ENCODE measurements at regions not wholly inside any gene's neighbourhood (a gene's known extent, or its start where the extent isn't known, plus 50 kb on each side); places are given as distances from the start of the nearest gene placed in this dataset.

GRCh38 chr2:186099826-186100225 lies 361.2 kb downstream of the FSIP2 start:
- no peak overlapping the region for H3K27ac ChIP-seq
- H3K4me1 ChIP-seq (replicated peaks): no peaks in the 10 kb centered on the region
- TF ChIP-seq CTCF (IDR thresholded peaks at IDR 0.05): no peak
- TF ChIP-seq POLR2A (IDR thresholded peaks at IDR 0.05): no peak
- TF ChIP-seq POLR2AphosphoS5 (IDR thresholded peaks at IDR 0.05): no peak
- intact Hi-C loops (cut with DNase I): no loop called here
- no peaks in the 10 kb centered on the region for H3K9me3 ChIP-seq
- H3K27me3 ChIP-seq (replicated peaks; ENCODE audit: insufficient read depth): no peaks in the 10 kb centered on the region
- DNase-seq (ENCODE audit: low spot score): no peak
- no peaks in the 10 kb centered on the region for H3K36me3 ChIP-seq
- WGBS: 60% methylated on average over 2 of the region's 2 CpGs
- no peak overlapping the region for H3K4me3 ChIP-seq

GRCh38 chr2:186100636-186101035 lies 362.0 kb downstream of the FSIP2 start:
- TF ChIP-seq CTCF (IDR thresholded peaks at IDR 0.05): no peak
- TF ChIP-seq POLR2AphosphoS5 (IDR thresholded peaks at IDR 0.05): no peak
- TF ChIP-seq POLR2A (IDR thresholded peaks at IDR 0.05): no peak
- no peaks in the 10 kb centered on the region for H3K9me3 ChIP-seq
- H3K4me1 ChIP-seq (replicated peaks): no peaks in the 10 kb centered on the region
- no peaks in the 10 kb centered on the region for H3K36me3 ChIP-seq
- intact Hi-C loops (cut with DNase I): no loop called here
- no peak overlapping the region for H3K27ac ChIP-seq
- no peak overlapping the region for H3K4me3 ChIP-seq
- H3K27me3 ChIP-seq (replicated peaks; ENCODE audit: insufficient read depth): no peaks in the 10 kb centered on the region
- DNase-seq (ENCODE audit: low spot score): no peak

- Histone ChIP-seq H3K27me3 (replicated peaks; ENCODE audit: insufficient read depth) (no peaks in the 10 kb centered on the region), H3K9me3 (no peaks in the 10 kb centered on the region), H3K36me3 (no peaks in the 10 kb centered on the region), H3K27ac (no peak overlapping the region), H3K4me3 (no peak overlapping the region), H3K4me1 (replicated peaks) (no peaks in the 10 kb centered on the region)
- WGBS: 83% methylated on average over 3 of the region's 3 CpGs
- intact Hi-C loops (cut with DNase I): no loop called here
- DNase-seq (ENCODE audit: low spot score): no peak
- TF ChIP-seq POLR2A (IDR thresholded peaks at IDR 0.05) (no peak), POLR2AphosphoS5 (IDR thresholded peaks at IDR 0.05) (no peak), CTCF (IDR thresholded peaks at IDR 0.05) (no peak)
Measured at GRCh38 chr2:186101616-186102015, 363.0 kb downstream of the FSIP2 start.

- H3K27me3 ChIP-seq (replicated peaks; ENCODE audit: insufficient read depth): no peaks in the 10 kb centered on the region
- H3K27ac ChIP-seq: no peak overlapping the region
- TF ChIP-seq POLR2A (IDR thresholded peaks at IDR 0.05) (no peak), POLR2AphosphoS5 (IDR thresholded peaks at IDR 0.05) (no peak), CTCF (IDR thresholded peaks at IDR 0.05) (no peak)
- WGBS: 94% methylated on average over 2 of the region's 2 CpGs
- no peak for DNase-seq (ENCODE audit: low spot score)
- H3K36me3 ChIP-seq: no peaks in the 10 kb centered on the region
- no peaks in the 10 kb centered on the region for H3K9me3 ChIP-seq
- no peaks in the 10 kb centered on the region for H3K4me1 ChIP-seq (replicated peaks)
- intact Hi-C loops (cut with DNase I): no loop called here
- H3K4me3 ChIP-seq: no peak overlapping the region
Measured at GRCh38 chr2:186103276-186103675, 364.7 kb downstream of the FSIP2 start.

GRCh38 chr2:186105016-186105724 lies 366.6 kb downstream of the FSIP2 start:
- no peaks in the 10 kb centered on the region for H3K9me3 ChIP-seq
- H3K4me1 ChIP-seq (replicated peaks): no peaks in the 10 kb centered on the region
- H3K27me3 ChIP-seq (replicated peaks; ENCODE audit: insufficient read depth): no peaks in the 10 kb centered on the region
- no peaks in the 10 kb centered on the region for H3K36me3 ChIP-seq
- no peak overlapping the region for H3K4me3 ChIP-seq
- 94% methylated on average over 1 of the region's 1 CpG for WGBS
- TF ChIP-seq POLR2AphosphoS5 (IDR thresholded peaks at IDR 0.05) (no peak), CTCF (IDR thresholded peaks at IDR 0.05) (no peak)
- no peak overlapping the region for H3K27ac ChIP-seq
- intact Hi-C loops (cut with DNase I): no loop called here
- DNase-seq (ENCODE audit: low spot score): no peak

Measured in prostate gland (tissue), 2 donors.